ENCODE measurements at regions not wholly inside any gene's neighbourhood (a gene's known extent, or its start where the extent isn't known, plus 50 kb on each side); places are given as distances from the start of the nearest gene placed in this dataset.

GRCh38 chr5:145246961-145247744 lies 588.0 kb downstream of the PRELID2 start:
- no peak overlapping the region for H3K4me3 ChIP-seq
- no peak for DNase-seq (ENCODE audit: low spot score in 2 of 2)
- H3K36me3 ChIP-seq = no peaks in the 10 kb centered on the region
- no peak for TF ChIP-seq CTCF (IDR thresholded peaks at IDR 0.05)
- intact Hi-C loops (cut with DNase I) = no loop called here
- H3K27me3 ChIP-seq = no peaks in the 10 kb centered on the region
- no peaks in the 10 kb centered on the region for H3K9me3 ChIP-seq
- H3K4me1 ChIP-seq = peaks cover 0 to 9% of the 10 kb centered on the region in 2 donors
- no peak overlapping the region for H3K27ac ChIP-seq

DNA sequence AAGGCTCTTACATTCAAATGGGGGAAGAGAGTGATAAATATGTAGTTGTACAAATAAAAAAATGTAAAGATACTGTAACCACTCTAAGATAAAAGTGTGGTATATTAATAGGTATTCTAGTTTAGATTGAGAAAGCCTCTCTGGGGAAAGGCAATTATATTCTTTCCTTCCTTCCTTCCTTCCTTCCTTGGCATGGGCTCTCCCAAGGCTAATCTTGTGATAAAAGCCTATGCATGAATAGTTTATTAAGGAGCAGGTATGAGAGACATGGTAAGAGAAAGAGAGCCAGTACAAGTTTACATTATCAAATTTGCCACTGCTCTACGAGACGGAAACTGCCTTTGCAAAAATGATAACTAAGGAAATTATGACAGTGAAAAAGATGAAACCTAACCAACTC lies 588.8 kb downstream of the PRELID2 start:
- no peak overlapping the region for H3K27ac ChIP-seq
- intact Hi-C loops (cut with DNase I) = no loop called here
- H3K4me3 ChIP-seq = no peak overlapping the region
- no peak for DNase-seq (ENCODE audit: low spot score in 2 of 2)
- no peaks in the 10 kb centered on the region for H3K36me3 ChIP-seq
- H3K9me3 ChIP-seq = no peaks in the 10 kb centered on the region
- peaks cover 0 to 9% of the 10 kb centered on the region in 2 donors for H3K4me1 ChIP-seq
- no peaks in the 10 kb centered on the region for H3K27me3 ChIP-seq
- TF ChIP-seq CTCF (IDR thresholded peaks at IDR 0.05) = no peak

DNA sequence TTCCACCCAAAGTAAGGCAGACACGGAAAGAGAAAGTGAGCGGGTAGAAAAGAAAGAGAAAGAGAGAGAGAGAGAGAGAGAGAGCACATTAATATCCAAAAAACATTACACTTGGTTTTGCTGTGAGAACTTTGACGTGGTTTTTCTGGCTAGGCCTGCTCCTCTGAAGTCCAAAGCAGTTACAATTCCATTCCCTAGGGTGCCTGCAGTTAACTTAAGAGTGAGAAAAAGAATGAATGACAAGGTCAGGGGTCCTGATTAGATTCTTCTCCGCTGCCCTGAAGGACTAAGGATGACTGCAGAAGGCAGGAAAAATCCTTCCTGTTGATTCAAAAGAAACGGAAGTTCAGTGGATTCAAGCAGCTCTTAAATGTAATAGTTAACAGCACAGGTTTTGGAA lies 589.8 kb downstream of the PRELID2 start:
- no peaks in the 10 kb centered on the region for H3K27me3 ChIP-seq
- TF ChIP-seq CTCF (IDR thresholded peaks at IDR 0.05) = no peak
- no peaks in the 10 kb centered on the region for H3K36me3 ChIP-seq
- intact Hi-C loops (cut with DNase I) = no loop called here
- peak overlapping the region in 1 of 2 donors; percentile 51 for H3K27ac ChIP-seq
- H3K4me3 ChIP-seq = peak overlapping the region in 1 of 2 donors; percentile 44
- DNase-seq (ENCODE audit: low spot score in 2 of 2) = no peak
- peaks cover 0 to 9% of the 10 kb centered on the region in 2 donors for H3K4me1 ChIP-seq
- H3K9me3 ChIP-seq = no peaks in the 10 kb centered on the region

DNA sequence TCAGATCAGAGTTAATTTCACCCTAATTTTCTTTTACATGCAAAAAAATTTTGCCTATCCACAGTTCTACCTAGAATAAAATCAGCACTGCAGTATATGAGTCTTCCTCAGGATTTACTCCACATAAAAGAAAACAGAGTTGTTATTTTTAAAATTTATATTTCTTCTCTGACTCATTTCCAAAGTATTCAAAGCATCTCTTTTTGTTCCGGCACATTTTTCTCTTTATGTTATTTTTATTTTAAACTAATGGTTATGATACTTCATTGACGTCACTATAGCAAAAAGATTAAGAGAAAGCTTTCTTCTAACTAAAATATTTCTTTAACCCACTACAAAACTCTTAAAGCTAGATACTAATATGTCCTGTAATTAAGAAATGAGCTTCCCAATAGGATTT lies 590.4 kb downstream of the PRELID2 start:
- TF ChIP-seq CTCF (IDR thresholded peaks at IDR 0.05) = no peak
- H3K27ac ChIP-seq = peak overlapping the region in 1 of 2 donors; percentile 51
- no peaks in the 10 kb centered on the region for H3K27me3 ChIP-seq
- peaks cover 0 to 9% of the 10 kb centered on the region in 2 donors for H3K4me1 ChIP-seq
- peak overlapping the region in 1 of 2 donors; percentile 44 for H3K4me3 ChIP-seq
- intact Hi-C loops (cut with DNase I) = no loop called here
- no peak for DNase-seq (ENCODE audit: low spot score in 2 of 2)
- H3K9me3 ChIP-seq = no peaks in the 10 kb centered on the region
- no peaks in the 10 kb centered on the region for H3K36me3 ChIP-seq

DNA sequence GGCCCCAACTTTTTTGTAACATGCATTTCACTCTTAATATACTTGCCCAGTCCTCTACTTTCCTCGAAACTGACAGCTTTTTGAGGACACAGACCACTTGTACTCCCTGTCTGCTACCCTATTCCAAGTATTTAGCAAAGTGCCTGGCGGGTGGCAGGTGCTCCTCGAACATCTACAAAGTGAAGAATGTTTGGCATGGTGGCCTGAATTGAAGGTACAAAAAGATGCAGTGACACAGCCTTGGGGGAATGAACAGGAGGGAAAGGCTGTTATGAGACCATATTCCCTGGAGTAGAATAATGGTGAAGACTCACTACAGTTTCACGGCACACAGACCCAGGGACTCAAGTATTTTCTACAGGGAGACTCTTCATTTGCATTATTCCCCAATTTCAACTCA lies 590.9 kb downstream of the PRELID2 start:
- H3K9me3 ChIP-seq = no peaks in the 10 kb centered on the region
- intact Hi-C loops (cut with DNase I) = no loop called here
- H3K36me3 ChIP-seq = no peaks in the 10 kb centered on the region
- DNase-seq (ENCODE audit: low spot score in 2 of 2) = no peak
- TF ChIP-seq CTCF (IDR thresholded peaks at IDR 0.05) = no peak
- no peak overlapping the region for H3K4me3 ChIP-seq
- peaks cover 0 to 9% of the 10 kb centered on the region in 2 donors for H3K4me1 ChIP-seq
- H3K27me3 ChIP-seq = no peaks in the 10 kb centered on the region
- H3K27ac ChIP-seq = peak overlapping the region in 1 of 2 donors; percentile 51

All from ascending aorta (tissue), 2 donors.